GM19238 (cell line): ENCODE measurements at regions not wholly inside any gene's neighbourhood (a gene's known extent, or its start where the extent isn't known, plus 50 kb on each side); places are given as distances from the start of the nearest gene placed in this dataset.
"Not testable (repeated sequence)": the region's sequence is repeated elsewhere in the genome, so short reads cannot be mapped to it uniquely, and the experiment has no call there.

Experiments used
- DNase-seq: peaks from one replicate; pipeline ENCODE4 v3.0.0; 2011; ENCODE audit warnings: low spot score; ENCODE audit not compliant: insufficient read length

- DNase-seq, result no peak
Observed at GRCh38 chr10:124324856-124325632, 93.7 kb downstream of the OAT start.

GRCh38 chr10:124324451-124324850 is 94.3 kb downstream of the OAT start:
- no peak for DNase-seq

GRCh38 chr10:124323806-124324205 is 94.9 kb downstream of the OAT start:
- no peak for DNase-seq

- no peak for DNase-seq
Observed at GRCh38 chr10:124323111-124323725, 95.5 kb downstream of the OAT start.

- no peak for DNase-seq
Observed at GRCh38 chr10:124322191-124322980, 96.3 kb downstream of the OAT start.

- DNase-seq, result no peak
Observed at GRCh38 chr10:124321433-124322089, 97.2 kb downstream of the OAT start.

GRCh38 chr10:124320778-124321432 is 97.8 kb downstream of the OAT start:
- DNase-seq, result no peak

GRCh38 chr10:124319926-124320391 is 98.8 kb downstream of the OAT start:
- DNase-seq, result no peak

- not testable (repeated sequence) for DNase-seq
Observed at GRCh38 chr10:124319520-124319919, 99.2 kb downstream of the OAT start.

GRCh38 chr10:124318811-124319210 is 99.9 kb downstream of the OAT start:
- DNase-seq, result no peak

- no peak for DNase-seq
Observed at GRCh38 chr10:124318076-124318475, 100.6 kb downstream of the OAT start.

- no peak for DNase-seq
Observed at GRCh38 chr10:124316326-124316725, 102.4 kb downstream of the OAT start.

- no peak for DNase-seq
Observed at GRCh38 chr10:124315591-124316270, 103.0 kb downstream of the OAT start.

- no peak for DNase-seq
Observed at GRCh38 chr10:124313374-124313773, 105.3 kb downstream of the OAT start.

GRCh38 chr10:124308811-124309210 is 109.9 kb downstream of the OAT start:
- DNase-seq, result no peak

- DNase-seq, result no peak
Observed at GRCh38 chr10:124308056-124308645, 110.6 kb downstream of the OAT start.

- no peak for DNase-seq
Observed at GRCh38 chr10:124307591-124307990, 111.1 kb downstream of the OAT start.

GRCh38 chr10:124306922-124307371 is 111.8 kb downstream of the OAT start:
- no peak for DNase-seq

GRCh38 chr10:124306520-124306919 is 112.2 kb downstream of the OAT start:
- DNase-seq, result no peak

GRCh38 chr10:124305984-124306383 is 112.7 kb downstream of the OAT start:
- DNase-seq, result no peak
